ENCODE measurements at regions not wholly inside any gene's neighbourhood (a gene's known extent, or its start where the extent isn't known, plus 50 kb on each side); places are given as distances from the start of the nearest gene placed in this dataset.
"Not testable (repeated sequence)": the region's sequence is repeated elsewhere in the genome, so short reads cannot be mapped to it uniquely, and the experiment has no call there.

DNA sequence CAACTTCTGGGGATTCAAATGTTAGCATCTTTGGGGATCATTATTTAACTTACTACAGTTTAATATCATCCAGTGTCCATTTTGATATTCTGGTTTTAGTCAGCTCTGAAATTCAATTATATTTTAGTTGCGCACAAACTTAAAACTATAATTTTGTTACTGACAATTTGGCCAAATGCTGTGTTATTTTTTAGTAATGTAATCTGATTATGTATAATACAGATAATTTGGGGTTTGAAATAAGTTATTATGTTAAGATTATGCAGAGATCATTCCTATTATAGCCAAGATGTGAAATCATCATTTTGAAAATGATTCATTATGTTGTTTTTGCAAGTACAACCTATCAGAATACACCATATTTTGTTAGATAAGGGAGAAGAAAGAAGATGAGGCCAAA lies 706.1 kb downstream of the ROBO2 start:
- WGBS, 2 donors, result 95 to 96% methylated on average over 1 of the region's 1 CpG
- Histone ChIP-seq H3K9me3 (no peaks in the 10 kb centered on the region), H3K36me3 (no peaks in the 10 kb centered on the region), H3K4me1 (no peaks in the 10 kb centered on the region), H3K27ac (no peak overlapping the region), H3K4me3 (no peak overlapping the region), H3K27me3 (no peaks in the 10 kb centered on the region)
- TF ChIP-seq, protein P1, sequence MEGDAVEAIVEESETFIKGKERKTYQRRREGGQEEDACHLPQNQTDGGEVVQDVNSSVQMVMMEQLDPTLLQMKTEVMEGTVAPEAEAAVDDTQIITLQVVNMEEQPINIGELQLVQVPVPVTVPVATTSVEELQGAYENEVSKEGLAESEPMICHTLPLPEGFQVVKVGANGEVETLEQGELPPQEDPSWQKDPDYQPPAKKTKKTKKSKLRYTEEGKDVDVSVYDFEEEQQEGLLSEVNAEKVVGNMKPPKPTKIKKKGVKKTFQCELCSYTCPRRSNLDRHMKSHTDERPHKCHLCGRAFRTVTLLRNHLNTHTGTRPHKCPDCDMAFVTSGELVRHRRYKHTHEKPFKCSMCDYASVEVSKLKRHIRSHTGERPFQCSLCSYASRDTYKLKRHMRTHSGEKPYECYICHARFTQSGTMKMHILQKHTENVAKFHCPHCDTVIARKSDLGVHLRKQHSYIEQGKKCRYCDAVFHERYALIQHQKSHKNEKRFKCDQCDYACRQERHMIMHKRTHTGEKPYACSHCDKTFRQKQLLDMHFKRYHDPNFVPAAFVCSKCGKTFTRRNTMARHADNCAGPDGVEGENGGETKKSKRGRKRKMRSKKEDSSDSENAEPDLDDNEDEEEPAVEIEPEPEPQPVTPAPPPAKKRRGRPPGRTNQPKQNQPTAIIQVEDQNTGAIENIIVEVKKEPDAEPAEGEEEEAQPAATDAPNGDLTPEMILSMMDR (IDR thresholded peaks at IDR 0.05), result no peak
- DNase-seq (no peak), ATAC-seq (no peak), FAIRE-seq (no peak)
- intact Hi-C loops (cut with DNase I), result no loop called here

GRCh38 chr3:77746892-77747291 lies 707.0 kb downstream of the ROBO2 start:
- intact Hi-C loops (cut with DNase I), result no loop called here
- Histone ChIP-seq H3K4me1 (no peaks in the 10 kb centered on the region), H3K36me3 (no peaks in the 10 kb centered on the region), H3K27ac (no peak overlapping the region), H3K27me3 (no peaks in the 10 kb centered on the region), H3K4me3 (no peak overlapping the region), H3K9me3 (no peaks in the 10 kb centered on the region)
- DNase-seq (no peak), FAIRE-seq (no peak), ATAC-seq (no peak)
- TF ChIP-seq, protein P1 (IDR thresholded peaks at IDR 0.05), result no peak

- WGBS, 2 donors, result 69 to 83% methylated on average over 6 of the region's 6 CpGs
- H3K36me3 ChIP-seq; FAIRE-seq; H3K27me3 ChIP-seq; H3K4me1 ChIP-seq; ATAC-seq; DNase-seq; intact Hi-C loops (cut with DNase I); H3K27ac ChIP-seq; H3K9me3 ChIP-seq; H3K4me3 ChIP-seq: not testable (repeated sequence)
Observed at GRCh38 chr3:77756397-77756975, 716.6 kb downstream of the ROBO2 start.

GRCh38 chr3:77772459-77772858 lies 732.6 kb downstream of the ROBO2 start:
- DNase-seq (no peak), FAIRE-seq (no peak), ATAC-seq (no peak)
- Histone ChIP-seq H3K9me3 (no peaks in the 10 kb centered on the region), H3K4me1 (no peaks in the 10 kb centered on the region), H3K27ac (no peak overlapping the region), H3K4me3 (no peak overlapping the region), H3K36me3 (no peaks in the 10 kb centered on the region), H3K27me3 (no peaks in the 10 kb centered on the region)
- intact Hi-C loops (cut with DNase I), result no loop called here
- TF ChIP-seq, protein P1 (IDR thresholded peaks at IDR 0.05), result no peak
- 40 to 44% methylated on average over 1 of the region's 1 CpG for WGBS, 2 donors

GRCh38 chr3:77773084-77773483 lies 733.2 kb downstream of the ROBO2 start:
- DNase-seq (no peak), FAIRE-seq (no peak), ATAC-seq (no peak)
- intact Hi-C loops (cut with DNase I), result no loop called here
- no peak overlapping the region for H3K27ac ChIP-seq
- TF ChIP-seq, protein P1 (IDR thresholded peaks at IDR 0.05), result no peak
- no peak overlapping the region for H3K4me3 ChIP-seq
- H3K27me3 ChIP-seq, result no peaks in the 10 kb centered on the region
- H3K36me3 ChIP-seq, result no peaks in the 10 kb centered on the region
- H3K4me1 ChIP-seq, result no peaks in the 10 kb centered on the region
- no peaks in the 10 kb centered on the region for H3K9me3 ChIP-seq
- WGBS, 2 donors, result 52 to 85% methylated on average over 3 of the region's 3 CpGs

All from pancreas (tissue), 10 donors.